DND-41 (cell line): ENCODE measurements at regions not wholly inside any gene's neighbourhood (a gene's known extent, or its start where the extent isn't known, plus 50 kb on each side); places are given as distances from the start of the nearest gene placed in this dataset.

Experiments
- EZH2 ChIP-seq: IDR thresholded peaks from 3 replicates; pipeline ENCODE4 v1.6.1; 2012; ENCODE audit warnings: borderline replicate concordance, low read depth, mild to moderate bottlenecking, moderate library complexity, low read length, inconsistent platforms; ENCODE audit not compliant: severe bottlenecking
- TF ChIP-seq, protein P1 (sequence below): IDR thresholded peaks from 2 replicates; pipeline ENCODE4 v1.5.1; 2012; ENCODE audit warnings: borderline replicate concordance, low read length, moderate library complexity, mild to moderate bottlenecking; ENCODE audit not compliant: poor library complexity, severe bottlenecking; ENCODE audit errors: extremely low read depth

GRCh38 chr10:6713120-6713519 lies 133.0 kb upstream of the PRKCQ start:
- TF ChIP-seq, protein P1, sequence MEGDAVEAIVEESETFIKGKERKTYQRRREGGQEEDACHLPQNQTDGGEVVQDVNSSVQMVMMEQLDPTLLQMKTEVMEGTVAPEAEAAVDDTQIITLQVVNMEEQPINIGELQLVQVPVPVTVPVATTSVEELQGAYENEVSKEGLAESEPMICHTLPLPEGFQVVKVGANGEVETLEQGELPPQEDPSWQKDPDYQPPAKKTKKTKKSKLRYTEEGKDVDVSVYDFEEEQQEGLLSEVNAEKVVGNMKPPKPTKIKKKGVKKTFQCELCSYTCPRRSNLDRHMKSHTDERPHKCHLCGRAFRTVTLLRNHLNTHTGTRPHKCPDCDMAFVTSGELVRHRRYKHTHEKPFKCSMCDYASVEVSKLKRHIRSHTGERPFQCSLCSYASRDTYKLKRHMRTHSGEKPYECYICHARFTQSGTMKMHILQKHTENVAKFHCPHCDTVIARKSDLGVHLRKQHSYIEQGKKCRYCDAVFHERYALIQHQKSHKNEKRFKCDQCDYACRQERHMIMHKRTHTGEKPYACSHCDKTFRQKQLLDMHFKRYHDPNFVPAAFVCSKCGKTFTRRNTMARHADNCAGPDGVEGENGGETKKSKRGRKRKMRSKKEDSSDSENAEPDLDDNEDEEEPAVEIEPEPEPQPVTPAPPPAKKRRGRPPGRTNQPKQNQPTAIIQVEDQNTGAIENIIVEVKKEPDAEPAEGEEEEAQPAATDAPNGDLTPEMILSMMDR, result no peak
- TF ChIP-seq EZH2, result no peak
